ENCODE measurements at regions not wholly inside any gene's neighbourhood (a gene's known extent, or its start where the extent isn't known, plus 50 kb on each side); places are given as distances from the start of the nearest gene placed in this dataset.

- DNase-seq: no peak
Measured at GRCh38 chr21:27114111-27114510, 147.2 kb upstream of the ADAMTS5 start.

- DNase-seq: no peak
Measured at GRCh38 chr21:27112186-27112585, 145.3 kb upstream of the ADAMTS5 start.

GRCh38 chr21:27110956-27111355, 144.1 kb upstream of the ADAMTS5 start:
- DNase-seq: no peak

GRCh38 chr21:27108701-27109100, 141.8 kb upstream of the ADAMTS5 start:
- DNase-seq: no peak

GRCh38 chr21:27108228-27108627, 141.3 kb upstream of the ADAMTS5 start:
- no peak for DNase-seq

GRCh38 chr21:27104846-27105431, 138.1 kb upstream of the ADAMTS5 start:
- DNase-seq: no peak

- no peak for DNase-seq
Measured at GRCh38 chr21:27103768-27104167, 136.9 kb upstream of the ADAMTS5 start.

GRCh38 chr21:27101523-27101922, 134.6 kb upstream of the ADAMTS5 start:
- DNase-seq: no peak

- no peak for DNase-seq
Measured at GRCh38 chr21:27094184-27094948, 127.5 kb upstream of the ADAMTS5 start.

- no peak for DNase-seq
Measured at GRCh38 chr21:27086630-27087029, 119.7 kb upstream of the ADAMTS5 start.

GRCh38 chr21:27086186-27086585, 119.3 kb upstream of the ADAMTS5 start:
- DNase-seq: no peak

- no peak for DNase-seq
Measured at GRCh38 chr21:27085387-27085786, 118.5 kb upstream of the ADAMTS5 start.

- DNase-seq: no peak
Measured at GRCh38 chr21:27083144-27083543, 116.3 kb upstream of the ADAMTS5 start.

- no peak for DNase-seq
Measured at GRCh38 chr21:27082431-27083010, 115.6 kb upstream of the ADAMTS5 start.

- no peak for DNase-seq
Measured at GRCh38 chr21:27079636-27080240, 112.8 kb upstream of the ADAMTS5 start.

GRCh38 chr21:27078915-27079314, 112.0 kb upstream of the ADAMTS5 start:
- no peak for DNase-seq

GRCh38 chr21:27077501-27077900, 110.6 kb upstream of the ADAMTS5 start:
- no peak for DNase-seq

GRCh38 chr21:27076025-27076424, 109.1 kb upstream of the ADAMTS5 start:
- DNase-seq: no peak

- no peak for DNase-seq
Measured at GRCh38 chr21:27070861-27071670, 104.2 kb upstream of the ADAMTS5 start.

GRCh38 chr21:27068811-27069210, 101.9 kb upstream of the ADAMTS5 start:
- DNase-seq: no peak

GRCh38 chr21:27067226-27067625, 100.3 kb upstream of the ADAMTS5 start:
- no peak for DNase-seq

GRCh38 chr21:27062443-27062842, 95.6 kb upstream of the ADAMTS5 start:
- DNase-seq: no peak

GRCh38 chr21:27061770-27062169, 94.9 kb upstream of the ADAMTS5 start:
- no peak for DNase-seq

Data from RPMI8226 (cell line).